GM19025 (cell line): ENCODE measurements at regions not wholly inside any gene's neighbourhood (a gene's known extent, or its start where the extent isn't known, plus 50 kb on each side); places are given as distances from the start of the nearest gene placed in this dataset.

Source experiments
- ATAC-seq: cut with Tn5 transposase; IDR thresholded peaks from one replicate; pipeline ENCODE4 v1.9.1; 2021; ENCODE audit warnings: mild to moderate bottlenecking, low read depth, moderate library complexity; ENCODE audit not compliant: unreplicated experiment

- ATAC-seq, result no peak
These were observed 126.2 kb upstream of the DTNA start for GRCh38 chr18:34583895-34584294.

GRCh38 chr18:34590503-34590902, 119.6 kb upstream of the DTNA start:
- no peak for ATAC-seq

GRCh38 chr18:34591920-34592444, 118.1 kb upstream of the DTNA start:
- no peak for ATAC-seq

GRCh38 chr18:34592481-34592880, 117.6 kb upstream of the DTNA start:
- no peak for ATAC-seq

- no peak for ATAC-seq
These were observed 117.1 kb upstream of the DTNA start for GRCh38 chr18:34592961-34593382.

- no peak for ATAC-seq
These were observed 115.8 kb upstream of the DTNA start for GRCh38 chr18:34594266-34594665.

GRCh38 chr18:34595690-34596089, 114.4 kb upstream of the DTNA start:
- no peak for ATAC-seq

GRCh38 chr18:34598120-34598635, 111.9 kb upstream of the DTNA start:
- no peak for ATAC-seq

- ATAC-seq, result no peak
These were observed 109.9 kb upstream of the DTNA start for GRCh38 chr18:34600158-34600557.

- no peak for ATAC-seq
These were observed 109.0 kb upstream of the DTNA start for GRCh38 chr18:34600874-34601656.

GRCh38 chr18:34604591-34604990, 105.5 kb upstream of the DTNA start:
- no peak for ATAC-seq

GRCh38 chr18:34606851-34607250, 103.2 kb upstream of the DTNA start:
- no peak for ATAC-seq

- no peak for ATAC-seq
These were observed 102.0 kb upstream of the DTNA start for GRCh38 chr18:34608064-34608463.

GRCh38 chr18:34609986-34610648, 100.0 kb upstream of the DTNA start:
- ATAC-seq, result no peak

GRCh38 chr18:34611904-34612303, 98.2 kb upstream of the DTNA start:
- no peak for ATAC-seq

- no peak for ATAC-seq
These were observed 89.7 kb upstream of the DTNA start for GRCh38 chr18:34620258-34620861.

- ATAC-seq, result no peak
These were observed 86.5 kb upstream of the DTNA start for GRCh38 chr18:34623557-34623956.

GRCh38 chr18:34624551-34624950, 85.5 kb upstream of the DTNA start:
- no peak for ATAC-seq

GRCh38 chr18:34626404-34627136, 83.5 kb upstream of the DTNA start:
- ATAC-seq, result no peak

GRCh38 chr18:34627137-34627920, 82.8 kb upstream of the DTNA start:
- ATAC-seq, result no peak
